ENCODE measurements at regions not wholly inside any gene's neighbourhood (a gene's known extent, or its start where the extent isn't known, plus 50 kb on each side); places are given as distances from the start of the nearest gene placed in this dataset.

DNA sequence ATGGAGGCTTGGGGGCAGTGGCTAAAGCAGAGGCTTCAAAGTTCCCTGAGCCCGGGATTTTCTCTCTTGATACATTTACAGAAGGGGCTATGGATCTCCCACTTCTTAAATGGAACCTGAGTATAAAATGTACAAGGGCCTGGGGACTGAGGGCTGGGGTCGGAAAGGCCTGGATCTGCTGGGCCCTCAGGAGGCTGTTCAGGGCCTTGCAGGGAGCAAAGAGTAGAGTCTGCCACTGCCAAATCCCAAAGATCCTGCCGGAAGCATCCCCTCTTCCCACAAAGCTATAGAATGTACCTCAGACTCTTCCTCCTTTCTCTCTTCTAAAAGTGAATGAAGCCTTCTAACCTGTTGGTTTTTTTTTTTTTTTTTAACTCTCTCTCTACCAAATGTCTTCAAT is 59.8 kb upstream of the ARHGEF3 start:
- Histone ChIP-seq H3K36me3 (no peaks in the 10 kb centered on the region), H3K27me3 (no peaks in the 10 kb centered on the region), H3K4me3 (no peak overlapping the region), H3K4me1 (ENCODE audit: insufficient read depth) (peaks cover 2% of the 10 kb centered on the region), H3K27ac (no peak overlapping the region), H3K9me3 (no peaks in the 10 kb centered on the region)
- no peak for DNase-seq
- intact Hi-C loops (cut with DNase I): no loop called here
- WGBS, 3 donors: 63 to 99% (median 99%) methylated on average over 3 of the region's 3 CpGs
- TF ChIP-seq EP300 (IDR thresholded peaks at IDR 0.05) (no peak), POLR2A (IDR thresholded peaks at IDR 0.05) (no peak)
- TF ChIP-seq, protein P1, sequence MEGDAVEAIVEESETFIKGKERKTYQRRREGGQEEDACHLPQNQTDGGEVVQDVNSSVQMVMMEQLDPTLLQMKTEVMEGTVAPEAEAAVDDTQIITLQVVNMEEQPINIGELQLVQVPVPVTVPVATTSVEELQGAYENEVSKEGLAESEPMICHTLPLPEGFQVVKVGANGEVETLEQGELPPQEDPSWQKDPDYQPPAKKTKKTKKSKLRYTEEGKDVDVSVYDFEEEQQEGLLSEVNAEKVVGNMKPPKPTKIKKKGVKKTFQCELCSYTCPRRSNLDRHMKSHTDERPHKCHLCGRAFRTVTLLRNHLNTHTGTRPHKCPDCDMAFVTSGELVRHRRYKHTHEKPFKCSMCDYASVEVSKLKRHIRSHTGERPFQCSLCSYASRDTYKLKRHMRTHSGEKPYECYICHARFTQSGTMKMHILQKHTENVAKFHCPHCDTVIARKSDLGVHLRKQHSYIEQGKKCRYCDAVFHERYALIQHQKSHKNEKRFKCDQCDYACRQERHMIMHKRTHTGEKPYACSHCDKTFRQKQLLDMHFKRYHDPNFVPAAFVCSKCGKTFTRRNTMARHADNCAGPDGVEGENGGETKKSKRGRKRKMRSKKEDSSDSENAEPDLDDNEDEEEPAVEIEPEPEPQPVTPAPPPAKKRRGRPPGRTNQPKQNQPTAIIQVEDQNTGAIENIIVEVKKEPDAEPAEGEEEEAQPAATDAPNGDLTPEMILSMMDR (IDR thresholded peaks at IDR 0.05): no peak

DNA sequence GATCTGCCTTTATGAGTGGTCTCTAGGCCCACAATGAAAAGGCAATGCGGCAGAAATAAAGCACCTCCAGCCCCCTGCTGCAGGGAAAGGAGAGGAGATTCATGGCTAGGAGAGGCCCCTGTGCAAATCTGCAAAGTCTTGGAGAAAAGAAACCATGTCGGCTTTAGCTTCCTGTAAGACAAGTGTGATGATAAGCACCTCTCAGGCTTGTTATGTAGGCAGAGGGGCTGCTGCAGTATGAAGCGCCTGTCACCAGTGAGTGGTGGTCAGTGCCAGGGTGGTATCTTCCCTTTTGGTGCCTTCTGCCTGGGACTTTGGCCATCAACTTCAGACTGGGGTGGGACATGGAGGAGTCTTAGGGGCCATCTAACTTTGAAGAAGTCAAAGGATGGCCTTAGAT is 59.2 kb upstream of the ARHGEF3 start:
- WGBS, 3 donors: 92 to 97% (median 94%) methylated on average over 3 of the region's 3 CpGs
- H3K27ac ChIP-seq: no peak overlapping the region
- H3K4me3 ChIP-seq: no peak overlapping the region
- DNase-seq: no peak
- no peaks in the 10 kb centered on the region for H3K9me3 ChIP-seq
- peaks cover 2% of the 10 kb centered on the region for H3K4me1 ChIP-seq (ENCODE audit: insufficient read depth)
- intact Hi-C loops (cut with DNase I): no loop called here
- TF ChIP-seq POLR2A (IDR thresholded peaks at IDR 0.05) (no peak), EP300 (IDR thresholded peaks at IDR 0.05) (no peak)
- TF ChIP-seq, protein P1 (IDR thresholded peaks at IDR 0.05): no peak
- H3K27me3 ChIP-seq: no peaks in the 10 kb centered on the region
- no peaks in the 10 kb centered on the region for H3K36me3 ChIP-seq

GRCh38 chr3:56860351-56860750 is 58.6 kb upstream of the ARHGEF3 start:
- no peak for DNase-seq
- no peaks in the 10 kb centered on the region for H3K36me3 ChIP-seq
- no peaks in the 10 kb centered on the region for H3K27me3 ChIP-seq
- H3K4me1 ChIP-seq (ENCODE audit: insufficient read depth): peaks cover 2% of the 10 kb centered on the region
- intact Hi-C loops (cut with DNase I): no loop called here
- TF ChIP-seq POLR2A (IDR thresholded peaks at IDR 0.05) (no peak), EP300 (IDR thresholded peaks at IDR 0.05) (no peak)
- TF ChIP-seq, protein P1 (IDR thresholded peaks at IDR 0.05): no peak
- no peak overlapping the region for H3K4me3 ChIP-seq
- no peaks in the 10 kb centered on the region for H3K9me3 ChIP-seq
- H3K27ac ChIP-seq: no peak overlapping the region

GRCh38 chr3:56858331-56858730 is 56.6 kb upstream of the ARHGEF3 start:
- TF ChIP-seq, protein P1 (IDR thresholded peaks at IDR 0.05): no peak
- H3K4me3 ChIP-seq: no peak overlapping the region
- no peaks in the 10 kb centered on the region for H3K27me3 ChIP-seq
- no peak overlapping the region for H3K27ac ChIP-seq
- no peak for DNase-seq
- no peaks in the 10 kb centered on the region for H3K36me3 ChIP-seq
- intact Hi-C loops (cut with DNase I): loop anchor here in 1 of 4 donors (10.0 kb wide), 1 partner anchor 56 kb away; no protein-coding TSS in a partner anchor
- no peaks in the 10 kb centered on the region for H3K9me3 ChIP-seq
- peaks cover 2% of the 10 kb centered on the region for H3K4me1 ChIP-seq (ENCODE audit: insufficient read depth)
- WGBS, 3 donors: 90 to 95% (median 94%) methylated on average over 1 of the region's 1 CpG

DNA sequence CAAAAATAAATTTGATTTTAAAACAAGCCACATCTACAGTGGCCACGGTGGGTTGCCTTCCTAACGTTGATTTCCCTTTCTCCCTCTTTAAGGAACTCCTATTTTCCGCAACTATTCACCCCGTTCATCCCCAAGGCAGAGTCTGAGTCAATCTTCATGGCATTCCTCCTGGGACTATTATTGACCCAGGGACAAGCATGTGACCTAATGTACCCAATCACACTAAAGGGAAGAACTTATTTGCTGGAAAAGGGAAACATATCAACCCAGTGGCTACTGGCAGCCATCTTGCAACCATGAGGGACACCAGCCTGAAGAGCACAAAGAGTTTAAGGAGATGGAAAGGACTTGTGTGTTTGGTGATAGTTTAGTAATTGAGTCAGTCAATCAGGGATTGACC is 55.4 kb upstream of the ARHGEF3 start:
- no peaks in the 10 kb centered on the region for H3K9me3 ChIP-seq

More for the DNA sequence above, 55.4 kb upstream of the ARHGEF3 start:
- Histone ChIP-seq H3K36me3 (no peaks in the 10 kb centered on the region), H3K27ac (no peak overlapping the region), H3K27me3 (no peaks in the 10 kb centered on the region), H3K4me1 (ENCODE audit: insufficient read depth) (peaks cover 2% of the 10 kb centered on the region), H3K4me3 (no peak overlapping the region)
- TF ChIP-seq EP300 (IDR thresholded peaks at IDR 0.05) (no peak), POLR2A (IDR thresholded peaks at IDR 0.05) (no peak)
- TF ChIP-seq, protein P1 (IDR thresholded peaks at IDR 0.05): no peak
- WGBS, 3 donors: 66 to 85% (median 84%) methylated on average over 4 of the region's 4 CpGs
- DNase-seq: no peak
- intact Hi-C loops (cut with DNase I): loop anchor here in 1 of 4 donors (10.0 kb wide), 1 partner anchor 58 kb away; no protein-coding TSS in a partner anchor
